Central memory CD8-positive, alpha-beta T cell (primary cell): ENCODE measurements at regions not wholly inside any gene's neighbourhood (a gene's known extent, or its start where the extent isn't known, plus 50 kb on each side); places are given as distances from the start of the nearest gene placed in this dataset.
"Not testable (repeated sequence)": the region's sequence is repeated elsewhere in the genome, so short reads cannot be mapped to it uniquely, and the experiment has no call there.

Experiments
- ATAC-seq: fragments of 150-1000 bp; cut with Tn5 transposase; replicated peaks from 2 replicates; pipeline ENCODE4 v1.10.0; 2022; ENCODE audit warnings: mild to moderate bottlenecking, moderate FRiP score, moderate number of reproducible peaks; ENCODE audit not compliant: poor library complexity, severe bottlenecking; ENCODE audit errors: extremely low read depth
- DNase-seq, 2 donors: peaks; one replicate each; pipeline ENCODE4 v3.0.0; 2021; ENCODE audit warnings: low spot score in 2 of 2
- H3K27ac Mint-ChIP-seq: one replicate; pipeline ENCODE4 v1.8.0; 2022; ENCODE audit warnings: low read depth, mild to moderate bottlenecking, moderate library complexity, mixed read lengths
- H3K27me3 Mint-ChIP-seq: one replicate; pipeline ENCODE4 v1.8.0; 2022; ENCODE audit warnings: mixed read lengths
- H3K36me3 Mint-ChIP-seq: one replicate; pipeline ENCODE4 v1.8.0; 2022; ENCODE audit warnings: mild to moderate bottlenecking, moderate library complexity, mixed read lengths; ENCODE audit not compliant: insufficient read depth
- H3K4me1 Mint-ChIP-seq: one replicate; pipeline ENCODE4 v1.8.0; 2022; ENCODE audit warnings: mixed read lengths
- H3K4me3 Mint-ChIP-seq: one replicate; pipeline ENCODE4 v1.8.0; 2022; ENCODE audit warnings: mild to moderate bottlenecking, moderate library complexity, mixed read lengths
- H3K9me3 Mint-ChIP-seq: one replicate; pipeline ENCODE4 v1.8.0; 2022; ENCODE audit warnings: mixed read lengths

DNA sequence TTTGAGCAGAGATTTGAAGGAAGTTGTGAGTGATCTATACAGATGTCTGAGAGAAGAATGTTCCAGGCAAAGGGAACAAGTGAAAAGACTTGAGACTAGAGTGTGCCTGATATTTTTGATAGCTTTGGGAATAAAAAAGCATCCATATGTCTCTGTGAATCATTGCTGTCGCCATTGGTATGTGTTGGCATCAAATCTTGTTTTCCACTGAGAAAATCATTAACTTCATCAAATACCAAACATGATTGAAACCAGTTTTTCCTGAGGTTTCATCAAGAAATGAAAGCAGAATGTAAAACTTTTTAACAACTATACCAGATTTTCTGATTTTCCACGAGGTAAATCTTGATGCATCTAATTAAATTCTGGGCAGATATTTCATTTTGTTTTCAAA, 862.6 kb downstream of the DIAPH3 start:
- Mint-ChIP-seq H3K36me3 (no peaks in the 10 kb centered on the region), H3K27me3 (no peaks in the 10 kb centered on the region), H3K9me3 (peaks cover 7% of the 10 kb centered on the region), H3K4me1 (no peaks in the 10 kb centered on the region), H3K4me3 (no peak overlapping the region), H3K27ac (no peak overlapping the region)
- DNase-seq (no peak), ATAC-seq (no peak)

DNA sequence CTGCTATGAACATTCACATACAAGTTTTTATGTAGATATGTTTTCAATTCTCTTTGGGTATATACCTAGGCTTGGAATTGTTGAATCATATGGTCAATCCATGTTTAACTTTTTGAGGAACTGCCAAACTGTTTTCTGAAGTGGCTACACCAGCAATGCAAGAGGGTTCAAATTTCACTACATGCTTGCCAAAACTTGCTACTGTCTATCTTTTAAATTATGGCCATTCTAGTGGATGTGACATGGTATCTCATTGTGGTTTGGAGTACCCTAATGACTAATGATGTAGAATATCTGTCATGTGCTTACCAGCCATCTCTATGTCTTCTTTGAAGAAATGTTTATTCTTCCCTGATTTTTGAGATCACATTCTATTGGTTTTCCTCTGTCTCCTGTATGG, 860.3 kb downstream of the DIAPH3 start:
- H3K4me3 Mint-ChIP-seq = no peak overlapping the region
- ATAC-seq (no peak), DNase-seq (no peak)
- peaks cover 7% of the 10 kb centered on the region for H3K9me3 Mint-ChIP-seq
- no peaks in the 10 kb centered on the region for H3K36me3 Mint-ChIP-seq
- H3K27me3 Mint-ChIP-seq = peaks cover 10% of the 10 kb centered on the region
- no peak overlapping the region for H3K27ac Mint-ChIP-seq
- H3K4me1 Mint-ChIP-seq = no peaks in the 10 kb centered on the region

DNA sequence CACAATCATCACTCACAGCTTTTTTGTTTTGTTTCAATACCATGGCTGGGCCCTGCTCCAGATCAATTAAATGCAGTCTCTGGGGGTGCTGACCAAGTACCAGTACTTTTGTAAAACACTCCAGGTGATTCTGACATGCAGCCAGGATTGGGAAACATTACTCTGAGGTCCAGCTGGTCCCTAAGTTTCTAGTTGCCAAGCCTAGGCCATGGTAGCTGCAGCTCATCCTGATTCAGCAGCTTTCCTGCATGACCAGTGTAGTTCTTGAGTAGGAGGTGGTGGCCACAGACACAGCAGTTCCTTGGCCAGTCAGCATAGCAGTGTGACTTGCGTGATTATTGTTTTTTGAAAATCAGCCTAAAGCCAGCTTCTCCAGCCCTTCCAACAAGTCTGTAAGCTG, 859.1 kb downstream of the DIAPH3 start:
- H3K27ac Mint-ChIP-seq = no peak overlapping the region
- no peaks in the 10 kb centered on the region for H3K36me3 Mint-ChIP-seq
- H3K9me3 Mint-ChIP-seq = peaks cover 7% of the 10 kb centered on the region
- DNase-seq = no peak
- no peak overlapping the region for H3K4me3 Mint-ChIP-seq
- peaks cover 10% of the 10 kb centered on the region for H3K27me3 Mint-ChIP-seq
- no peaks in the 10 kb centered on the region for H3K4me1 Mint-ChIP-seq
- ATAC-seq = no peak

DNA sequence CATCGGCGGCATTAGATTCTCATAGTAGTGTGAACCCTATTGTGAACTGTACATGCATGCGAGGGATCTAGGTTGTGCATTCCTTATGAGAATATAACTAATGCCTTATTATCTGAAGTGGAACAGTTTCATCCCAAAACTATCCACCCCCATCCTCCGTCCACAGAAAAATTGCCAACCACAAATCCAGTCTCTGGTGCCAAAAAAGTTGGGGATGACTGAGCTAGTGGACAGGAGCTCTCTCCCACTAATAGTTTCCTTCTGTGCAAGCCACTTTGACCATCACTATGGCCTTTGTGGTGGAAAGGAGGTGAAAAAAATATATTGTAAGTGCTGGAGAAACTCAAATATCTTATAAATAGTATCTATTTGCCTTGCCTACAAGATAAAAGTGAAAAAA, 857.8 kb downstream of the DIAPH3 start:
- no peak overlapping the region for H3K4me3 Mint-ChIP-seq
- no peaks in the 10 kb centered on the region for H3K4me1 Mint-ChIP-seq
- no peaks in the 10 kb centered on the region for H3K36me3 Mint-ChIP-seq
- peaks cover 10% of the 10 kb centered on the region for H3K27me3 Mint-ChIP-seq
- H3K27ac Mint-ChIP-seq = no peak overlapping the region
- ATAC-seq = no peak
- H3K9me3 Mint-ChIP-seq = peaks cover 7% of the 10 kb centered on the region
- DNase-seq = no peak

DNA sequence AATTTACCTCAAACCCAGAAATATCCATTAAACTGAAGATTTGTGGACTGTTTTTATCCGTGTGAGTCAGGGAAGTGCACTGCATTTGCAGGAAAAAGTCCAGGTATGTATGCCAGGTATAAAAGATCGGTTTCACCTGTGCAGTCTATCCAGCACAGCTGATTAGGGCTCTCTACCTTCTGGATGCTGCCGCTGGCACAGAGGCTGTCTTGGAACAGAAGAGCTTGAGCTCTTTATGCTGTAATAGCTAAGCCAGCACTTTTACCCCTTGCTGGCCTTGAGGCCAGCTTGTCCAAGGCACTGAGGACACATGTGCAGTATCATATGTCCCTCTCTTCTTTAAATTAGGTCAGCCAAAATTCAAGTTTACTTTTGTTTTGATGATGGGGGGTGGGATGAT, 851.0 kb downstream of the DIAPH3 start:
- ATAC-seq = no peak
- DNase-seq = no peak
- Mint-ChIP-seq H3K4me1 (no peaks in the 10 kb centered on the region), H3K27me3 (peaks cover 4% of the 10 kb centered on the region), H3K36me3 (no peaks in the 10 kb centered on the region), H3K4me3 (no peak overlapping the region), H3K27ac (no peak overlapping the region), H3K9me3 (peaks cover 7% of the 10 kb centered on the region)

DNA sequence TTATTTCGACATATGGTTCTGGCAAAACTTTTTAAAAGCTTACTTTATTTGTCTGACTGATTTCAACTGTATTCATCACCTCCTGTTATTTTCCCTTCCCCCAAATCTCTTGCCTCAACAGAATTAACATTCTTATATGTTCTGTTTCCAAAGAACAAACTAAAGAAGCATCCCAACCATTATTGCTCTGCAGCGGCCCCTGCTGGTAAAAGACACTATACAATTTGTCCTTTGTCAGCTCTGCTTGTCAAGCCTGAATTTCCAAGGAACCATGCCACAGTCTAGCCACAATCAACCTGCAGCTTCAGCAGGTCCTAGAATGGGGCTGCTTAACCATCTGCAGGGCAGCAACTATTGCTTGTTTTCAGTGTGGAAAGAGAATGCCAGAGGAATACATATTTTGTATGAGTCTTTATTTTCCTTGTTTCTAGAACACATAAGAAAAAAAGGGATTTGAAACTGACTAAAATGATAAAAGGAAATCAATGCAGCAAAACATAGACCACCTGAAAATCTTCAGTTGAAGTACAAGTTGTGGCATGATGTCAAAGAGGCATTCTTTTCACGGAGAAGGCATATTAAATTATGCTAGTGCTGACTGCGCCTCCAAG, 845.3 kb downstream of the DIAPH3 start:
- Mint-ChIP-seq H3K36me3 (no peaks in the 10 kb centered on the region), H3K27ac (no peak overlapping the region), H3K27me3 (no peaks in the 10 kb centered on the region), H3K4me3 (no peak overlapping the region), H3K9me3 (no peaks in the 10 kb centered on the region), H3K4me1 (no peaks in the 10 kb centered on the region)
- ATAC-seq = peak; percentile 24
- DNase-seq = no peak

DNA sequence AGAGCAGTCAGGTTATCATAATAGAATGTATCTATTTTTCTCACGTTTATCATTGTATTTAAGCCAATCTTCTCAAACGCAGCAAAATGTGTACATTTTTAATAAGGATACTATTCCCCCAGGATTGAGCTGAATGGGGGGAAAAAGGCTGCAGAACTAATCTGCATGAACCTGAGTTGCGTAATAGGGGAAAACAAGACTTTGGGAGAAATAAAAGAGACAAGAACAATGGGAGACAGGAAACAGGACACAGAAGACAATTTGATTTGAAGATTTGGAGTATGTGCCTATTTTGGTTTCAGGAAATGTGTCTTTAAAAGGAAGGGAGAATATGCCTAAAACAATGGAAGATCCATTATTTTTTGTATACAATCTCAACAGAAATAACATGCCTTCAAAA, 844.5 kb downstream of the DIAPH3 start:
- H3K36me3 Mint-ChIP-seq = no peaks in the 10 kb centered on the region
- DNase-seq = no peak
- no peaks in the 10 kb centered on the region for H3K9me3 Mint-ChIP-seq

DNA sequence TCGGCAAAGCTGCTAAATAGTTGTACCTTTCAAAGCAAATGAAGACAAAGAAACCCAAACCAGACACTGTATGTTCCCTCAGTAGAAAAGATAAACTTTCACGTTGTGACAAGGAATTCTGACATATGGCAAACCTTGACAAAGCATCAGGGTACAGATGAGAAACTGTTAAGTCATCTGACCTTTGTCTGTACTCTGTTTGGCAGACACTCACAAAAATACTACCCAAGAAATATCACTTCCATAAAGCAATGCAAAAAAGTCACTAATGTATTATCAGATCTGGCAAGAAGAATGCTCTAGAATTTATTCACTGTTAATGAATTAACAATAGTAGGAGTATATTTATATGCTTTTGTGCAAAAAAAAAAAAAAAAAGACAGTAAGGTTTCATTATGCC, 843.7 kb downstream of the DIAPH3 start:
- H3K9me3 Mint-ChIP-seq = no peaks in the 10 kb centered on the region
- ATAC-seq = no peak
- no peak for DNase-seq
- H3K4me3 Mint-ChIP-seq = no peak overlapping the region
- H3K4me1 Mint-ChIP-seq = no peaks in the 10 kb centered on the region
- no peaks in the 10 kb centered on the region for H3K36me3 Mint-ChIP-seq
- H3K27me3 Mint-ChIP-seq = no peaks in the 10 kb centered on the region
- H3K27ac Mint-ChIP-seq = no peak overlapping the region

More for the DNA sequence above, 844.5 kb downstream of the DIAPH3 start:
- H3K4me1 Mint-ChIP-seq = no peaks in the 10 kb centered on the region
- no peak for ATAC-seq
- no peak overlapping the region for H3K4me3 Mint-ChIP-seq
- no peaks in the 10 kb centered on the region for H3K27me3 Mint-ChIP-seq
- no peak overlapping the region for H3K27ac Mint-ChIP-seq

DNA sequence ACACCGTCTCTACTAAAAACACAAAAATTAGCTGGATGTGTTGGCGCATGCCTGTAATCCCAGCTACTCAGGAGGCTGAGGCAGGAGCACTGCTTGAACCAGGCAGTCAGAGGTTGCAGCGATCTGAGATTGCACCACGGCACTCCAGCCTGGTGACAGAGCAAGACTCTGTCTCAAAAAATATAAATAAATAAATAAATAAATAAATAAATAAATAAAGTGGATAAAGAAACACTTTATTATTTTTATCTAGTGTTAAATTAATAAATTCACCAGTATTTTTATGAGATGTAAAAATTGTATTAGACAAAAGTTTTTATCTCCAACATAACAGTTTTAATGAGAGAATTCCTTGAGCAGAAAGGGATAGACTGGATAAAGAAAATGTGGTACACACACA, 839.3 kb downstream of the DIAPH3 start:
- not testable (repeated sequence) for H3K27ac Mint-ChIP-seq, ATAC-seq, H3K36me3 Mint-ChIP-seq, H3K27me3 Mint-ChIP-seq, DNase-seq, H3K4me3 Mint-ChIP-seq, H3K9me3 Mint-ChIP-seq, H3K4me1 Mint-ChIP-seq

DNA sequence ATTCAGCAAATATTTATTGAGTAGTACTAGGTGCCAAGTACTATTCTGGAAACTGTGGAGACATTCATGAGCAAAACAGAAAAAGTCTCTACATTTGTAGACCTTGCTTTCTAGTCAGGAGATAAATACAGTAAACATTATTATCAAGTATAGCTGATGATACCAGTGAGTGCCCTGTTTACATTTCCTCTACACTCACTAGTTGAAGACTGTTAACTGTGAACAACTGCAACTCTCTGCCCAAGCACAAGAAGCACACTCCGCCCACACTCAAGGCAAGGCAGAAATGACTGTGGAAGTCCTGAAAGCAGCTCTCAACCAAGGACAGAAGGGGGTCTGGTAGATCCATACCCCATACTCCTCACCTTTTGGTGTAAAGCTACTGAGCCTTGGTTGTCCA, 837.0 kb downstream of the DIAPH3 start:
- Mint-ChIP-seq H3K9me3 (no peaks in the 10 kb centered on the region), H3K4me3 (no peak overlapping the region), H3K36me3 (no peaks in the 10 kb centered on the region), H3K27ac (no peak overlapping the region), H3K4me1 (no peaks in the 10 kb centered on the region), H3K27me3 (no peaks in the 10 kb centered on the region)
- DNase-seq = no peak
- ATAC-seq = no peak

DNA sequence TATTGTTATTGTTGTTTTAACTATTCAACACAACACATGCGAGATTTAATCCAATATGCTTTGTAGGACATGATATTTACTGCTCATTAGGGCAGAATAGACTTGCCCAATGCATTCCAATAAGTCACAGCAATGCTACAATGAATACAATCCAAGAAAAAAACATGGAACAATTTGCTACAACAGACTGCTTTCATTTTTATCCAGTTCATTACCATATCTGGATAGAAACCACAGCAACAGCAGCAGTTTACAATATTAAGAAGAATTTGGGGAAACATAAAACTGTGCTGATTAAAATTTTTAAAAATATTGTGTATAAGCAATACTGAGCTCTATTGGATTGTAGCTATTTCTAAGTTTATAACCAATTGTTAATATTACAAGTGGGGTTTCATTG, 833.0 kb downstream of the DIAPH3 start:
- H3K27ac Mint-ChIP-seq = no peak overlapping the region
- H3K27me3 Mint-ChIP-seq = no peaks in the 10 kb centered on the region
- H3K36me3 Mint-ChIP-seq = no peaks in the 10 kb centered on the region
- H3K9me3 Mint-ChIP-seq = no peaks in the 10 kb centered on the region
- ATAC-seq = no peak
- DNase-seq = no peak
- H3K4me1 Mint-ChIP-seq = no peaks in the 10 kb centered on the region
- H3K4me3 Mint-ChIP-seq = no peak overlapping the region

DNA sequence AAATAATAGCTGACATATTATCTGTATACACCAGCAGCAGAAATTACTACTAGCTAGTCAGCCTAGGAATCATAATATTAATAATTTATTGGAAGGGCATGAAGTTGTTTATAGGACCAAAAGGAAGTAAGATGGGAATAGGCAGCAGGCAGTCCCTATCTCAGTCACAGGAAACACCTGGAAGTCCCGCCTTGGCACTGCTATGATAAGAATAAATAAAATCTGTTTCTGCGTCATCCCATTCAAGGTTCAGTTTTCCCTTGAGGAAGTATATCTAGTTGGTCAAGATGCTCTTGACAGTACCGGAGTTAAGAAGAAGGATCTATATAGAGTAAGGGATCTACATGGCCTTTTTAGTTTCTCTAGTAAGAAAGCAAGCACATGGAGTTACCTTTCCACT, 830.8 kb downstream of the DIAPH3 start:
- Mint-ChIP-seq H3K27ac (no peak overlapping the region), H3K4me3 (no peak overlapping the region), H3K27me3 (no peaks in the 10 kb centered on the region), H3K9me3 (no peaks in the 10 kb centered on the region), H3K4me1 (no peaks in the 10 kb centered on the region), H3K36me3 (no peaks in the 10 kb centered on the region)
- DNase-seq (no peak), ATAC-seq (no peak)

DNA sequence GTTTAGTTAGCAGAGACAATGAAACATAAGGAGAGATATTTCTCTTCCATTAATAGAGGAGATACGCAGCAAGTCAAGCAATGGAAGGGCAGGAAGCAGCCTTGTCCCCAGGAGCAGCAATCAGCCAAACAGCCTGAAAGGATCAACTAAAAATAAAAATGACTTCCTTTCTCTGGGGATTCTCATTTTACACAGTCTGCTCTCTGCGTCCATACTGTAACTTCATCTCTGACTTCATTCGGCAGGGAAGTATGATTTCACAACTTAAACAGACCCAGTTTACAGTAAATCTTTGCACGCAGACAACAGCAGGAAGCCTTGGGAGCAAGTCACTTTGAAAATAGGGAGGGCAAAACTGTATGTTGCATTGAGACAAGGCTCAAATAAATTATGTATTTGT, 826.7 kb downstream of the DIAPH3 start:
- DNase-seq = no peak
- no peaks in the 10 kb centered on the region for H3K27me3 Mint-ChIP-seq
- no peak overlapping the region for H3K4me3 Mint-ChIP-seq
- no peaks in the 10 kb centered on the region for H3K9me3 Mint-ChIP-seq
- H3K36me3 Mint-ChIP-seq = no peaks in the 10 kb centered on the region
- no peaks in the 10 kb centered on the region for H3K4me1 Mint-ChIP-seq
- no peak overlapping the region for H3K27ac Mint-ChIP-seq
- ATAC-seq = no peak

DNA sequence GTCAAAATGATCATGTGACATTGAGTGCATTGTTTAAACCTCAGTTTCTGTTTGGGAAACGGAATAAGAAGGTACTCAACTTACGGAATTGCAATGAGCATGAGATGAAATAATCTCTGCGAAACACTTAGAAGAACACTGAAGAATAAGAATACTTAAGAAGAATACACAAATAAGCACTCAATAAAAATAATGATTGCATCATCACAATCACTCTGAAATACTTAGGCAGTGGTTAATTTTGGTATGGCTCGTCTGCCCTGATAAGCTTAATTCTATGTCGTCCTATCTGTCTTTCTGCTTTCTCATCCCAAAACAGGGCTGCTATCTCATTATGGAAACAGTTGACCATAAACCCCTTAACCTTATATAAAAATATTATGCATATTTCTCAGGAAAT, 823.6 kb downstream of the DIAPH3 start:
- Mint-ChIP-seq H3K27me3 (peaks cover 14% of the 10 kb centered on the region), H3K9me3 (no peaks in the 10 kb centered on the region), H3K4me1 (no peaks in the 10 kb centered on the region), H3K27ac (no peak overlapping the region), H3K4me3 (no peak overlapping the region), H3K36me3 (no peaks in the 10 kb centered on the region)
- ATAC-seq = no peak
- DNase-seq = no peak
